Stomach (tissue), 4 donors: ENCODE measurements at regions not wholly inside any gene's neighbourhood (a gene's known extent, or its start where the extent isn't known, plus 50 kb on each side); places are given as distances from the start of the nearest gene placed in this dataset.

Source experiments
- CTCF ChIP-seq, 7 experiments: fragments of 450-650 bp in 4 of 7; fragments of 200-600 bp in 3 of 7; sonication (generic) in 3 of 7; IDR thresholded peaks; one replicate each; pipeline ENCODE4 v1.5.1; 2016 to 2019; ENCODE audit warnings: antibody characterized with exemption in 7 of 7, control low read depth in 2 of 7, mild to moderate bottlenecking in 1 of 7
- POLR2AphosphoS5 ChIP-seq, 3 donors: sonication (generic); formaldehyde crosslinking; IDR thresholded peaks; one replicate each; pipeline ENCODE4 v1.6.1; 2016; ENCODE audit warnings: antibody characterized with exemption in 3 of 3

GRCh38 chr1:14511796-14512585 lies 86.5 kb upstream of the KAZN start:
- TF ChIP-seq CTCF (IDR thresholded peaks at IDR 0.05) (no peak), POLR2AphosphoS5 (IDR thresholded peaks at IDR 0.05) (no peak)
